ENCODE measurements at regions not wholly inside any gene's neighbourhood (a gene's known extent, or its start where the extent isn't known, plus 50 kb on each side); places are given as distances from the start of the nearest gene placed in this dataset.

DNA sequence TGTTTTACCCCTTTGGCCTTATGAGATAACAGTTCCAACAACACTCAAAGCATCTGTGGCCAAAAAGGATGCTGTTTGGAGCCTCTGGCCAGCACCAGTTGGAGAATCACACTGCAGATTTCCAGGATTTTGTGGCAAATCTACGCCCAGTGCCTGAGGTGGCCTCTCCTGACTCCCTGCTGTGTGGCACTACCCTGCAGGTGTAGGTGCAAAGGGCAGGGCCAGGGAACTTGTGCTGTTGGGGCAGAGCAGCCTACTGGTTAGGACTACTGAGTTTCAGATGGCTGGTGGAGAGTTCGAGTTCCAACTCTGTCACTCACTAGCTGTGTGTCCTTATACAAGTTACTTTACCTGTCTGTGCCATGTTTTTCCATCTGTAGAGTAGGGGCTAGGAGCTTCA, 170.5 kb downstream of the PTPRU start:
- TF ChIP-seq YY1 (IDR thresholded peaks at IDR 0.05; ENCODE audit: insufficient read depth, insufficient read length): no peak
- TF ChIP-seq ZNF274 (IDR thresholded peaks at IDR 0.05; ENCODE audit: low read depth, low read length): no peak

Data from NT2/D1 (cell line).